Epidermal melanocyte (primary cell): ENCODE measurements at regions not wholly inside any gene's neighbourhood (a gene's known extent, or its start where the extent isn't known, plus 50 kb on each side); places are given as distances from the start of the nearest gene placed in this dataset.
A peak's percentile ranks its signal among the peaks of the same experiment; 100 is the strongest.

Experiments
- DNase-seq: peaks from one replicate; pipeline ENCODE4 v3.0.0; 2011; ENCODE audit warnings: low spot score; ENCODE audit not compliant: insufficient read length

DNA sequence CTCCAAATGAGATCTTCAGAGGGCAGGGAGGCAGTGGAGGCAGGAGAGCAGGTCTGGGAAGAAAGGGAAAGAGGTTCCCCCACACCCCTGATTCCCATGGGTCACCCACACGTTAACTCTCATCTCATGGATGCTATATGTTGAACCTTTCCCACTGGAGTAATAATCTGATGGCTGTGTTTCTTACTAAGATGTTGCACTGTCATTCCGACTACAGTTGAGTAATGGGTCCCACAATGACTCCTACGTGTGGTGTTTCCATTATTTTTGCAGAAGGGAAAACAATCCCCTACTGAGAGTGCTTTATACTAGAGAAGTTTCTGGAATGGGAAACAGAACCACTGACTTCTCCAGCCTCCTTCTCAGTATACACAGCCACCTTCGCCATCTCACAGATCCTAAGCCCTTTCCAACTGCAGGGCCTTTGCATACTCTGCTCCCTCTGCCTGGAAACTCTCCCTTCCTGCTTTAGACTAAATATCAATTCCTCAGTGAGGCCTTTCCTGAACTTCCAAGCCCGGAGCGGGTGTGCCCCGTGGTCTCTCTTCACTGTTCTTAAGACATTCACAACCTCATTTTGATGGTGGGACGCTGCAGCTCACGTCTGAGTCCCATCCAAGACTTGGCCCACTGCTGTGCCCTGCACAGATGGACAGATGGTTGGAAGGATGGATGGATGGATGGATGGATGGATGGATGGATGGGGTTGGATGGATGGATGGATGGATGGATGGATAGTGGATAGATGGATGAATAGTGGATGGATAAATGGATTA, 238.6 kb upstream of the PMEPA1 start:
- no peak for DNase-seq

DNA sequence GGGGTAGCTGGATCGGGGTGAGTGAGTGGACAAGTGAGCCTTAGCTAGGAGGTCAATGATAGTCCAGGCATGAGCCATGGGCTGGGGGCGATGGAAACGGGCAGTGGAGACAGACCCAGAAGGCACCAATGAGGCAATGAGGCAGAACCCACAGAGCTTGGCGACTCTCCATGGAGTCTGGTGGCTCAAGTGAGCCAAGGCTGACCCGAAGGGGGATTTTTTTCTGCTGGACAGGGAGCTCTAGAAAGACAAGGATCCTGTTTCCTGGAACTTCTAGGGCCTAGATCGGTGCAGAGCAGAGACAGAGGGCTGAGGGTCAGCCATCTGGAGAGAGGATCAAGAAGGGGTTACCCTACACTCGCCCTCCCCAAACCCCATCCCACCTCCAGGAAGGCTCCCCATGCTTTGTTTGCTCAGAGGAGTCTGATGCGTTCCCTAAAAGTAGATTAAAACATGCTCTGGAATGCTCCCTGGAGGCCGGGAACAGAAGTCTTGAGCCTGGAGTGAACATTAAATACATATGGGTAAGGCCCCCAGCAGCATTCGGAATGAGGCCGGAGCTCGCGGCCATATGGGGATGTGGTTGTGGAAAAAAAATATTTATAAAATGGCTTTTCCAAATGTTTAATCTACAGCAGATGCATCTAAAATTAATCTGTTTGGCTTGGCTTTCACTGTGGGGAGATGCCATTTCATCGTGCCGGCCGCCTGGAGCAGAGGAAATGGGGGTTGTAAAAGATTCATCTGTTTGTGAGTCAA, 237.8 kb upstream of the PMEPA1 start:
- peak; percentile 65 for DNase-seq

DNA sequence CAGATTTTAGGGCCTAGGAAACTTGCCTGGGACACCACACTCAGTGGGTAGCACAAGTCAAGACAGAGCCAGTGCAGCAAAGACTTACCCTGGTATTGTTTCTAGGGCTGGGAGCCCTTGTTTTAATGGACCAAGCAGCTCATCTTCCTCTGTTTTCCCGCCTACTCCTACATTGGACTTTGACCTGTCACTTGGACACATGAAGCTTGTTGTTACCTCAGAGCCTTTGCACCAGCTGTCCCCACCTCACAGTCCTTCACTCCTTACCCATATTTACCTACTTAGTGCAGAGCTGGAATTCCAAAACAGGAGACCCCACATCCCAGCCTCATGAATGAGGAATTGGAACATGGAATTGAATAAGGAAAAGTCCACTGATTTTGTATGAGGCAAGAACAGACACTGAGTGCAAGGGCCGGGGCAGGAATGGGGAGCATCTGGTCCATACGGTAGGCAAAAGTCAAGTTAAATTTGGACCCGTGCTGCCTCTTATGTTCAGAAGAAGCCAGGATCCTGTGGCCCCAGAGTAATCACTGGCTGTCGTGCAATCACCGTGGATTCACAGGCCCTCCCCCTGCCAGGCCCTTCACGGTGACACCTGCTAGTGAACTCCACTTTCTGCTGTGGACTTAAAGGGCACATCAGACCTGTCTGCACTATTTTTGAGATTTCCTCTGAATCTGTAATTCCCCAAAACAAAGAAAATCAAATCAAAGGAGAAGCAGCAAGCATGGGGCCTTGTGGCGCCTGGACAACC, 236.9 kb upstream of the PMEPA1 start:
- DNase-seq: no peak

DNA sequence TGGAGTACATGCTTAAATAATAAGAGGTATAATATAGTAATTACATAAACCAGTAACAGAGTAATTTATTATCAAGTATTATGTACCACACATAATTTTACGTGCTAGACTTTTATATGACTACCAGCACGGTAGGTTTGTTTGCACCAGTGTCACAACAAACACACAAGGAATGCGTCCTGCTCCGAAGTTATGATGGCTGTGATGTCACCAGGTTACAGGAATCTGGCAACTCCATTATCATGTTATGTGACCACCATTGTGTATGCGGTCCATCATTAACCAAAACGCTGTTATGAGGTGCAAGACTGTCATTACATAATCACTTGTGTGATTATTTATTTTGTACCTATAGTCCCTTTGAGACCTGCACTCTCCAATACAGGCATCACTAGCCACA, 235.2 kb upstream of the PMEPA1 start:
- DNase-seq: no peak

DNA sequence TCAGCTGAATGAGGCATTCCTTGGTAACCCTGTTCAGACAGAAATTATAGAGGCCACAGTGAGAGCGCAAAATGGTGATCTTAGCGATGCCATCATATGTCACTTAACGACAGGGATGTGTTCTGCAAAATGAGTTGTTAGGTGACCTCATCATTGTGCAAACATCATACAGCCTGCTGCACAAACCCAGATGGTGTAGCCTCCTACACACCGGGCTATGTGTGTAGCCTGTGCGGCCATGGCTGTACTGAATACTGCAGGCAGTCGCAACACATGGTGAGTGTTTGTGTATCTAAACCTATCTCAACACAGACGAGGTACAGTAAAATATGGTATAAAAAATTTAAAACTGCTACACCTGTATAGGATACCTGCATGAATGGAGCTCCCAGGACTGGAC, 234.1 kb upstream of the PMEPA1 start:
- DNase-seq: no peak

DNA sequence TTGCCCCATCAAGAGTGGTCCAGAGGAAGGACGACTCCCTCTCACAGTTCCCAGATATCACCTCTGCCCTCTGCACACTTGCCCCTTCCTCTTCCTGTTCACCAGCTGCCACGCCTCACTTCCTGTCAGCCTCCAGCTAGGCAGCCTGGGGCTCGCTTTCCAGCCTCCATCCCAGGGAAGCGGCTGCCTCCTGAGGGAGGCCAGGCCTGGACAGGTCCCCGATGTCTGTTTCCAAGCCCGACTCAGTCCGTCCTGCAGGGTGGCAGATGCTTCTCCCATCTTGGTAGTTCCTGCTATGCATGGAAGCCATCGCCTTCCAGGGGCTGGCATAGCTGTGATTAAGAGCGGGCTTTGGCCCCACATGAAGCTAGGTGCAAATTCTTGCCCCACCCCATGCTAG, 233.5 kb upstream of the PMEPA1 start:
- DNase-seq: no peak

DNA sequence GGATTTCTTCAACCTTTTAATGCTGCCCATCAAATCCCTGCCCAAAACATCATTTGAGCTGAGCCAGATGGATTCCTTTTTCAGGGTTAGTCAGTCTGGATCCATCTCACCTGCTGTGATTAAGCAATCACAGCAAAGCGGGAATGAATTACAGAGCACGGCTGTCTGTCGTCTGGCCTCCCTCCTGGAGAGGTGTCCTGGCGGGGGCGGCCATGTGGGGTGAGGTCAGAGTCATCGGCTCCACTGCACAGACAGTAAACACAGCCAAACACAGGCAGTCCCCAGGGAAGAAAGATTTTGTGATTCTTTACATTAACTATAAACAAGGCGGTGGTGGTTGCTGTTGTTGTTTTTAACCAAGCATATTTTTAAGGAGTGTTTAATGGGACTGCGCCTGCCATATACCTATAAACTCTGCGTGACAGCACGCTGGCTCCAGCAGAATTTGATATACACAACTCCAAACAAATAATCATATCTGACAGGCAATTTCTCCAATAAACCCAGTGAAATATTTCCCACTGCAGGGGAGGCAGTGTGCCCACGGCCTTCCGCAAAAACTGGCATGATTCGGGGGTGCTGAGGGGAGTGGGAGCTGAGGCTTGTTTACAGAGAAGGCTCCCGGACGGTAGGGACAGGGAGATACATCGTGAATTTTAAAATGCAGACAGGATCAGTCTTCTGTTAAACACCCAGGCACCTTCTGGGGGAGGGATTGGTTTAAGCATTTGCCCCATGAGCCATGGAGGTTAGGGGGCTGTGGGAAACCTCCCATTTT, 232.0 kb upstream of the PMEPA1 start:
- DNase-seq: no peak

DNA sequence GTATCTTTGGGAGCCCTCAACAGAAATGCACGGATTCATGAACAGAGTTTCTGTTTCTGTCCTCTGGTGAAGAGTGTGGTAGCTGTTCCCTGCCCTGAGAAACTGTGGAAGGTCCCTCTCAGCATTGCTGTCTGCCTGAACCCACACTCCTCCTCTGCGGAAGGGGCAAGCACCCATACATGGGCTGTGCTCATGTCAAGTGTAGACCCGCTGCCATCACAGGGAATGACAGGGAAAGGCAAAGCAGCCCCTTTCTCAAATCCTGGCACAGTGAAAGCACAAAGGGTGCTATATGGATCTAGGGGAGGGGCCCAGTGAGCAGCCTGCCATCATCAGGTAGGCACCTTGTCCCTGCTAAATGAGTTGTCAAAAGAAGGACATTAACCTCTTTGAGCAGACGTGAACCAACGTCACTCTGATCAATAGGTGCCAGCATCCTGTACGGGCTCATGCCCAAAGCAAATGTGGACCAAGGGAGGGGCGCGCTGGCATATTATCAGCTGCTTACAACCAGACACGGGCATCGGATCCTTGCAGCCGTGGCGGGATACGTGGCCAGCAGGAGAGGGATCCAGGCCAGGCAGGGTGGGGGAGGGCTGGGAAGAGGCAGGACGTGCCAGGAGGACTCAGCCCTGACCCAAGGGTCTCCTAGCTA, 231.2 kb upstream of the PMEPA1 start:
- DNase-seq: no peak

DNA sequence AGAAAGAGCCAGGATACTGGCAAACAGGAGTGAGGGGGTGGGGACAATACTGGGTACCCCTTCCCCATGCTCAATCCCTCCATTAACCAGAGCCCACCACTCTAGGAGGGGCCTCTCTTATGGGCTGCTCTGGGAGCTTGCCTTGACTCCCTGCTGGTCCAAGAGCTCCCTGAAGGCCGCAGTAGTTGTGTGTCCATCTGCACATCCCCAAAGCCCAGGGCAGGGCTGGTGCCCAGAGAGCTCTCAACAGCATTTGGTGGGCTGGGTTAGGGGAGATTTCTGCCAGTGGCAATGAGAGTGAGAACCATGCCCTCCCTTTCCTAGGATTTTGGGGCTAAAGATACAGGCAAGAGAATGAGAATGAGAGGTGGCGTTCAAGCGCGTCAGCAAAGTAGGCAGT, 230.6 kb upstream of the PMEPA1 start:
- DNase-seq: no peak

DNA sequence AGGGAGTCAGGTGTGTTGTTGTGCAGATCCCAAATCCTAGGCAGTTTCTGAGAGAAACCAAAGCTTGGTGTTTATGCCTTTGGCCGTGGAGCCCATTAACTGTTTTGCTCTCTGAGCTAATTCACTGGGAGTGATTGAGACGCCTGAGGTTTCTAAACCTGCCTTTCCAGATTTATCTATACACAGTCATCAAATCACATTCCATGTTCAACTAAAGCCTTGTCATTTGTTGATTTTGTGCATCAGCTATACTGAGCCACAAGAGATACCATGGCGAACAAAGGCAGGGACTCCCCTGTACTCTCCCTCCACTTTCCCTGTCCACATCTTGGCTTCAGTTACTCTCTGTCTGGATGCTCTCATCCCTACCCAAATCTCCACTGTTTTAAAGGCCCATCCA, 229.7 kb upstream of the PMEPA1 start:
- DNase-seq: no peak

DNA sequence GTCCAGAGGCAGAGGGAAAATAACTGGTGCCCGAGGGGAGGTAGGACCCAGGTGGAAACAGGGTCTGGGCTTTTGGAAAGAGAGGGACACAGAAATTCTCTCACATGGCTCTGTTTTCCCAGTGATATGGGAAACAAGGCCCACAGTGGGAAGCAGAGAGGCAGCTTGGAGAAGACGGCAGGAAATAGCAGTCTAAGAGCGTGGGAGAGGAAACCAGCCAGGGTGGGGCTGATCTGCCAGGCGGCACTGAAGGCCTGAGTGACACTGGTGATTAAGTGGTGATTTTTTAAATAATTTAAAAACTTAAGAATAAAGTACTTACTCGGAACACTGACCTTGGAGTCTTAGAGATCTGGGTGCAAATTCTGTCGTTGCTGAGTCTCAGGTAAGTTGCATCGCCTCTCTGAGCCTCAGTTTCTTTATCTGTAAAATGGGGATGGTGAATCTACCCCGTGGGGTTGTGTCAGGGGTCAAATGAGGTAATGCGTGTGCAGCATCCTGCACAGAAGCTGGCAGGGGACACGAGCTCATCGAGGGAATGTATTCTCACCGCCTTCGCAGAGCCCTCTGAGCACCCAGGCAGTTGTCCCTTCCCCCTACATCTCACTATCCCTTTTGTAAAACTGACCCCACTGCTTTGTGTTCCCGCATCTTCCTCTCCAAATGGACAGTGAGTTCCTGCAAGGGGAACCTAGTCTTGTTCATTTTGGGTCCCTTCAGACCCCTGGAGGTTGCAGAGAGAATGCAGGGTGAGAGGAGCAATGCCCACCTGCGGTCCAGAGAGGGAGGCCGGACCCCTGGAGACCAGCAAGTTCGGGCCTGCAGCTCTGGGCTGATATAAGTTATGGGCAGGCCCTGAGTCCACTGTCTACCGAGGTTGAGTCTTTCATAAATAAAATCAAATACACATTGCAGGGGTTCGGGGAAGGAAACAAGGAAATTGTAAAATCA, 228.6 kb upstream of the PMEPA1 start:
- no peak for DNase-seq

DNA sequence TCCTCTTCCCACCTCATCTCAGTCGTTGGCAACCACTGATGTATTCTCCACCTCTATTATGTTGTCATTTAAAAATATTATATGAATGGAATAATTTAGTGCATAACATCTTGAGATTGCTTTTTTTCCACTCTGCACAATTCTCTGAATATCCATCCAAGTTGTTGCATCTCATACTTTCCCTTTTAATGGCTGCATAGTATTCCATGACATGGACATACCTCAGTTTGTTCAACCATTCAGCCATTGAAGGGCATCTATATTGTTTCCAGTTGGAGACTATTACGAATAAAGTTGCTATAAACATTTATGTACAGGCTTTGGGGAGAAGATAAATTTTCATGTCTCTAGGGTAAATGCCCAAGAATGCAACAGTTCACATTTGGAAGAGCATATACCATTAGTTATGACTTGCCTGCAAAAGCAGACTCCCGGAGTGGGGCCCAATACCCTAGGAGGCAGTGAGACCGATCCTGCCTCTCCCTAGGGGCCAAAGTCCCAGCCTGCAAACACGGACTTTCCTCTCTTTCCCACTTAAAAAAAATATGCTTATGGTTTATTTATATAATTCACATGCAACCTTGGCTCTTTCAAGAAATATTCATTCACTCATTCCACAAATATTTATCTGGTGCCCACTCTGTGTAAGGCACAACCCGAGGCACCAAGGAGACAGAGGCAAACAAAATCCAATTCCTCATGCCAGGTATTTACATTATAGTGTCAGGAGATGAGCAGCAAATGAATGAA, 227.0 kb upstream of the PMEPA1 start:
- no peak for DNase-seq

DNA sequence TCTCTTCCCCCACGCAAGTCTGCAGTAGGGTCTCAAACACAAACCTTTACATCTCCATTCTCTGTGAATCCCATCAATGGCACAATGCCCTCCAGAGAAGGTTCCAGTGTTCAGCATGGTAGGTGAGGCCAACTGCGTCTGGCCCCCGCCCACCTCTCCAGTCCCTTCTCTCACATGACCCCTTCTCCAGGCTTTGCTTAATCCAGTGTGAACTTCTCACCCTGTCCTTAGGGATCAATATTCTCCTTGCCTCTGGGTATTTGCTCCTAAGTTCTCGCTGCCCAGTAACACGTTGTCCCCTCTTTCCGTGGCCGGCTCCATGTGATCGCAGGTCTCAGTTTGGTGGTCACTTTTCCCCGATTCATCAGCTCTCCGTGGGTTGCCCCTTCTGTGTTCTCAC, 225.1 kb upstream of the PMEPA1 start:
- DNase-seq: no peak

DNA sequence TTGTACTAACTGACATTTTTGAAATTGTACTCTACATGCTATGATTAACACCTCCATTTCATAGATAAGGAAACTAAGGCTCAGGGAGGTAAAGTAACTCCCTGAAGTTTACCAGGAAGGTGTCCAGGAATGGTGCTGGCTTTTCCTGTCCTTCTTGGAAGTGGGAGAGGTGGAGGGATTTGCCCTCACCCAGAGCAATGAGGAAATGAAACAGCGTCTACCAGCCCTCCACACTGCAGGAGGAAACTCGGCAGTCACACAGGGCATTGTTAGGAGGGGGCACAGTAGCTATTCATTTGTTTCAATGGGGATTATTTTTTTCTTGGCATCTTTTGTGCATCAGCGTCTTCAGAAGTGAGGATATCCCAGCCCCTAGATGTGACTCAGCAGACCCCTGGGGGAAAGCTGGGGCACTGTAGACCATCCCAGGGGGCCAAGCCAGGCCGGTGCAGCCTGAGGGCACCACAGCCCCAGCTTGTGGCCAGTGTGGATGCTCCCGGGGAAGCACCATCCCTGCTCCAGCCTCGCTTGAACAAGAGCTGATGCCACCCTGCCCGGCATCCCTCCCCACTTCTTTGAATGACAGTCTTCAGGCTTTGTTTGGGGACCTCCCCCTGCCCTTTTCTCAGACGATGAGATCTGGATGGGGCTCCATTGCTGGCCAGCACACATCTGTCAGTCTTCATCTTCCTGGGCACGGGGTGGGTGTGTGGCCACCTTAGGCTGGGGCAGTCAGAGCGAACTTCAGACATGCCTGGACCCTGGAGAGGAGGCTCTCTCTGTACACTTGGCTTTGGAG, 224.4 kb upstream of the PMEPA1 start:
- no peak for DNase-seq

DNA sequence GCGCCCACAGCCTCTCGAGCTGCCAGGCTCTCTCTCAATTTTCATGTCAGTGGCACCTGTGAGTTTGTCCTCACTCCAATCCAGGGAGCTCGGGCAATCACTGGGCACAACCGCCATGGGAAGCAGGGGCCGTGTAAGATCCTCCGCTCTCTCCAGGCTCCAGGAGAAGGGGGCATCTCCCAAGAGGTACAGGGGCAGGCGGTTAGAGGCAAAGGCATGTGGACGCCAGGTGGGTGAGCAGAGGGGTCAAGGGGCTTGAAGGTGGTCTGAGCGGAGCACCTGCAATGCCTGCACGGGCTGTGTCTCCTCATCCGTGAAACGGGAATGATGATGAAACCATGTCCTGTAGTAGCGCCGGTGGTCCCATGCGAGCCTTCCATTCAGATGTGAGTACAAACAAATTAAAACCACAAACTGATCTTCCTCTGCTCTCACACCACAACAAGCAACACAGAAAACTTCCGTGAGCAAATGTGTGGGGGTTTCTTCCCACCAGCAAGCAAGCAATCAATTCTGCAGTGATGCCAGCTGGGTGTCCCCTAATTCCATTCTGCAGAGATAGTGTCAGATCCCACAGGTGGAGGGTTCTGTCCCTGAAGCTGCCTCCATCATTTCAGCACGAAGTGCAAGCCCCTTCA, 222.5 kb upstream of the PMEPA1 start:
- DNase-seq: no peak

DNA sequence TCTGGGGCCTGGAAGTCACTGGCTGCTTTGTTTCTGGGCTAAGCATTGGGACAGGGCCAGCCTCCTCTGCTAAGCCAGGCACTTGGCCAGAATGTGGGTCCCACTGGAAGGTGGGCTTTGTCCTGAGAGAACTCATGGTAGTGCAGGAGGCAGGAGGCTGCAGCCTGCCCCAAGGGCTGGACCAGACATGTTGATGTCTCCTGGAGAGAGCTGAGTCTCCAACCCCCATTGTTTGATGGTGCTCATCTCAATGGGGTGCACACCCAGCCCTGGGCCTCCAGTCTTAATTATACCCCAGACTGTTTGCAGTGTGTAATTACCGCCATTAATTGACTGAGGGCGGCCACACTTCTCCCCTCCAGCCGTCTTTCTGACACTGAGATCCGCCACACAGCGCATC, 220.5 kb upstream of the PMEPA1 start:
- no peak for DNase-seq

DNA sequence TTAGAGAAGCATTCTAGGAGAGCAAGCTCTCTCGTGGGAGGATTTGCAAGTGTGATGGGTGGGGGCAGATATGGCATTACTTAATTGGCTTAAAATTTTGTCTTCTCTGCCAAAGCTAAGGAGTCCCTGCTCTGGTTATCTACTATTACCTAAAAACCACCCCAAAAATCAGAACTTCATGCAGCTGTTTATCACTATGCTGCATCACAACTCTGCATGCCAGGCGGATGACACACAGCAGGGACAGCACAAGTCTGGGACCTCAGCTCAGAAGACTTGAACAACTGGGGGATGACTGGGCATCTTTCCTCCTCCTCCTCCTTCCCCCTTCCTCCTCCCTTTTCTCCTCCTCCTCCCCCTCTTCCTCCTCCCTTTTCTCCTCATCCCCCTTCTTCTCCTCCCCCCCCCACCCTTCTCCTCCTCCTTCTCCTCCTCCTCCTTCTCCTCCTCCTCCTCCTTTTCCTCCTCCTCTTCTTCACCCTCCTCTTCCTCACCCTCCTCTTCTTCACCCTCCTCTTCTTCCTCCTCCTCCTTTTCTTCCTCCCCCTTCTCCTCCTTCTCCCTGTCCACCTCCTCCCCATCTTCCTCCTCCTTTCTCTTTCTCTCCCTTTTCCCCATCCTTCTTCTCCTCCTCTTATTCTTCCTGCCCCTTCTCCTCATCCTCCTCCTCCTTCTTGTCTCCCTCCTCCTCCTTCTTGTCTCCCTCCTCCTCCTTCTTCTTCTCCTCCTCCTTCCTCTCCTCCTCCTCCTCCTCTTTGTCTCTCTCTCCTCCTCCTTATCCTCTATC, 218.6 kb upstream of the PMEPA1 start:
- DNase-seq: peak; percentile 53
